ENCODE measurements at regions not wholly inside any gene's neighbourhood (a gene's known extent, or its start where the extent isn't known, plus 50 kb on each side); places are given as distances from the start of the nearest gene placed in this dataset.

DNA sequence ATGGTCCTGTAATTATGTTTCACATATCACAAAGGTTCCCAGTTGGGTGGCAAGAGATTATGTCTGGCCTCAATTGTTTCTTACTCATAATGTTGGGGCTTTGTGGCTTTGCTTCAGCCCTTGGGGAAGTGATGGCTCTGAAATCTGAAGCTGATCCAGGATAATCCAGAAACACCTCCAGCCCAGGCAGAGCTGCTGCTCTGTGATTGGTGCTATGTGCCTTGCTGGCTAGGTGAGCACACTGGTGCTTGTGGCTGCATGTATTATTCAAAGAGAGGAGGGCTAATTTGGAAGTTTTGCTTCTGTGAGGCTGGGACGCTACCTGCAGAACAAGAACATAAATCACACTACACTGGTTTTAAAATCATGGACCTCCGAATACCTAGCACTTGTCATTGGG is 346.6 kb upstream of the MGMT start:
- Histone ChIP-seq H3K4me3 (ENCODE audit: insufficient read depth, low read depth, low read length, poor library complexity, severe bottlenecking) (no peak overlapping the region), H3K36me3 (ENCODE audit: control insufficient read depth, insufficient read depth, low read length) (no peaks in the 10 kb centered on the region), H3K27me3 (replicated peaks; ENCODE audit: control insufficient read depth, insufficient read depth, low read length, poor library complexity, severe bottlenecking) (no peaks in the 10 kb centered on the region), H3K27ac (ENCODE audit: insufficient read depth, low read length, poor library complexity, severe bottlenecking) (no peak overlapping the region), H3K4me1 (ENCODE audit: control insufficient read depth, insufficient read depth, low read length, poor library complexity, severe bottlenecking) (no peaks in the 10 kb centered on the region), H3K9me3 (ENCODE audit: control insufficient read depth, low read length) (no peaks in the 10 kb centered on the region)
- no peak for DNase-seq

DNA sequence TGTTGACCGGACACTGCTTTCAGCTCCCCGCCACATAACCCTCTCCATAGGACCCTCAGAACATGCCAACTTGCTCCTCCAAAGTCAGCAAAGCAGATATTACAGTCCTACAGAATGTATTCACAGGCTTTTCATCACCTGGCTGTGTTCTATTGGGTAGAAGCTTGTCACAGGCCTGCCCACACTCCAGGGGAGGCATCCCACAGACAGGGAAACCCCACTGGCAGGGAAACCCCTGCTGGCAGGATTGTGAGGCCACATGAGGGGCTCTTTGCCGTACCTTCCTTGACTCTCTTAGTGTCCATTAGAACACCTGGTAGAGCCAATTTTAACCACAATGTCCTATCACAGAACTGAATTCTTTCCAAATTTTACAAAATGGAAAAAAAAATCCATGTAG is 344.2 kb upstream of the MGMT start:
- H3K4me3 ChIP-seq (ENCODE audit: insufficient read depth, low read depth, low read length, poor library complexity, severe bottlenecking) = no peak overlapping the region
- H3K36me3 ChIP-seq (ENCODE audit: control insufficient read depth, insufficient read depth, low read length) = no peaks in the 10 kb centered on the region
- H3K27ac ChIP-seq (ENCODE audit: insufficient read depth, low read length, poor library complexity, severe bottlenecking) = no peak overlapping the region
- no peaks in the 10 kb centered on the region for H3K27me3 ChIP-seq (replicated peaks; ENCODE audit: control insufficient read depth, insufficient read depth, low read length, poor library complexity, severe bottlenecking)
- H3K9me3 ChIP-seq (ENCODE audit: control insufficient read depth, low read length) = no peaks in the 10 kb centered on the region
- no peaks in the 10 kb centered on the region for H3K4me1 ChIP-seq (ENCODE audit: control insufficient read depth, insufficient read depth, low read length, poor library complexity, severe bottlenecking)
- DNase-seq = no peak

DNA sequence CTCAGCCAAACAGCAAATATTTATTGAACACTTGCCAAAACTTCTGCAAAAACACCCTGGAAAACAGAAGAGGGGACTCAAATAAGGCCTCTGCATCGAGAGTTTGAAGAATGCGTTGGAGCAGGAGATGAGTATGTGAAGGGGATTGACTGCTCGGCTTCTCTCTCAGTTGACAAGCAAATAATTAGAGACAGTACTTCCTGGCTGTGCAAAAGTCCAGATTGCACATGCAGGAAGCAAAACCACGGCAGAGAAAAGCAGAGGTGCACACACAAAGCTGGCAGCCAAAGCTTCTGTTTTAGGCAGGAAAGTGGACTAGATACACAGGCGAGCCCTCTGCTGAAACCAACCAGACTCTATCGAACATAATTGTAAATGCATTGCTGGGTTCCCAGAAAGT is 343.6 kb upstream of the MGMT start:
- no peak for DNase-seq
- H3K9me3 ChIP-seq (ENCODE audit: control insufficient read depth, low read length) = no peaks in the 10 kb centered on the region
- no peaks in the 10 kb centered on the region for H3K36me3 ChIP-seq (ENCODE audit: control insufficient read depth, insufficient read depth, low read length)
- H3K4me1 ChIP-seq (ENCODE audit: control insufficient read depth, insufficient read depth, low read length, poor library complexity, severe bottlenecking) = no peaks in the 10 kb centered on the region
- no peak overlapping the region for H3K27ac ChIP-seq (ENCODE audit: insufficient read depth, low read length, poor library complexity, severe bottlenecking)
- no peaks in the 10 kb centered on the region for H3K27me3 ChIP-seq (replicated peaks; ENCODE audit: control insufficient read depth, insufficient read depth, low read length, poor library complexity, severe bottlenecking)
- no peak overlapping the region for H3K4me3 ChIP-seq (ENCODE audit: insufficient read depth, low read depth, low read length, poor library complexity, severe bottlenecking)

GRCh38 chr10:129126982-129127381 is 340.1 kb upstream of the MGMT start:
- Histone ChIP-seq H3K4me1 (ENCODE audit: control insufficient read depth, insufficient read depth, low read length, poor library complexity, severe bottlenecking) (no peaks in the 10 kb centered on the region), H3K36me3 (ENCODE audit: control insufficient read depth, insufficient read depth, low read length) (no peaks in the 10 kb centered on the region), H3K4me3 (ENCODE audit: insufficient read depth, low read depth, low read length, poor library complexity, severe bottlenecking) (no peak overlapping the region), H3K27me3 (replicated peaks; ENCODE audit: control insufficient read depth, insufficient read depth, low read length, poor library complexity, severe bottlenecking) (no peaks in the 10 kb centered on the region), H3K9me3 (ENCODE audit: control insufficient read depth, low read length) (no peaks in the 10 kb centered on the region), H3K27ac (ENCODE audit: insufficient read depth, low read length, poor library complexity, severe bottlenecking) (no peak overlapping the region)
- no peak for DNase-seq

DNA sequence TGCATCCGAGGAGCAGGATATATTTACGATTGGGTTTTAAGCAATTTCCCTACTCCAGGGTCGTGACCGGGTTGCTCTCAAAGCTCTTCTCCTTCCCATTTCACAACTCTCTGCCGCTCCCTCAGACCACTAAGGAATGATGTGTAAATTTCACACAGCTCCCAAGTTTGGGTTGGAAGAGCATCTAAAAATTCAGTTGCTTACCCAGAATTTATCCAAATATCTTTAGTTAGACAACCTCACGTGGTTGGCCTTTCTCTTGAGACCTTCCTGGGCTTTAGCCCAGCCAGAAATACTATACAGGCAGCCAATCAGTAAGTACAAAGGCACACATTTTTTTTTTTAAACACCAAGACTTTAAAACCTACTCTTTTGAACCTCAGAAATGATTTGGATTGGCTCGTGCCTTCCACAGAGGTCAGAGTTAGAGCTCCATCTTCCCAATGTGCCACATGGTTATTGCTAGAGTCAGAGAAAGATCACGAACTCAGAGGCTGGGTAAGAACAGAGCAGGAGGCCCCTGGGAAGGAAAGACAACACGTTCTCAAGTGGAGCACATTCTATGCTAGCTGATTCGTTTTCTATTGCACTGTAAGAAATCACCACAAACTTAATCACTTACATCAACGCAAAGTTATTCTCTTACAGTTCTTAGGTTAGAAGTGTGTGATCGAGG is 335.4 kb upstream of the MGMT start:
- Histone ChIP-seq H3K4me3 (ENCODE audit: insufficient read depth, low read depth, low read length, poor library complexity, severe bottlenecking) (no peak overlapping the region), H3K4me1 (ENCODE audit: control insufficient read depth, insufficient read depth, low read length, poor library complexity, severe bottlenecking) (no peaks in the 10 kb centered on the region), H3K36me3 (ENCODE audit: control insufficient read depth, insufficient read depth, low read length) (no peaks in the 10 kb centered on the region), H3K27ac (ENCODE audit: insufficient read depth, low read length, poor library complexity, severe bottlenecking) (no peak overlapping the region), H3K9me3 (ENCODE audit: control insufficient read depth, low read length) (no peaks in the 10 kb centered on the region), H3K27me3 (replicated peaks; ENCODE audit: control insufficient read depth, insufficient read depth, low read length, poor library complexity, severe bottlenecking) (no peaks in the 10 kb centered on the region)
- DNase-seq = no peak

DNA sequence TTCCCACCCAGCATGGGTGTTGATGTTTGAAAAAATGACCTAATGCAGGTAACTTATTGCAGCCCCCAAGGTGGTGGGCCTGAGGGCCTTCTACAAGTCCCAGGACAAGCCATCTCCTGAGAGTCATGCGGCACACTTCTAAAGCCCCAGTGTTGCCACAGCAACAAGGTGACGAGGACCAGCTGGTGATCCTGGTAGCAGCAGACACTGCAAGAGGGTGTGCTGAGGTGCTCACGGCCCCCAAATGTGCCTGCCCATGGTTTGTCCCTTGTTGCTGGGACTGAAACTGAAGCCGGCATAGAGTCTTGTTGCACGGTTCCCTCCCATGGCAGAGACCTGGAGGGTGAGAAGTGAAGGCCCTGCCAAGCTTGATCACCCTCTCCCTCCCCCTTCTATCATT is 333.2 kb upstream of the MGMT start:
- no peaks in the 10 kb centered on the region for H3K27me3 ChIP-seq (replicated peaks; ENCODE audit: control insufficient read depth, insufficient read depth, low read length, poor library complexity, severe bottlenecking)
- no peak overlapping the region for H3K27ac ChIP-seq (ENCODE audit: insufficient read depth, low read length, poor library complexity, severe bottlenecking)
- no peak overlapping the region for H3K4me3 ChIP-seq (ENCODE audit: insufficient read depth, low read depth, low read length, poor library complexity, severe bottlenecking)
- H3K9me3 ChIP-seq (ENCODE audit: control insufficient read depth, low read length) = no peaks in the 10 kb centered on the region
- no peak for DNase-seq
- no peaks in the 10 kb centered on the region for H3K4me1 ChIP-seq (ENCODE audit: control insufficient read depth, insufficient read depth, low read length, poor library complexity, severe bottlenecking)
- H3K36me3 ChIP-seq (ENCODE audit: control insufficient read depth, insufficient read depth, low read length) = no peaks in the 10 kb centered on the region

- Histone ChIP-seq H3K27me3 (replicated peaks; ENCODE audit: control insufficient read depth, insufficient read depth, low read length, poor library complexity, severe bottlenecking) (no peaks in the 10 kb centered on the region), H3K4me3 (ENCODE audit: insufficient read depth, low read depth, low read length, poor library complexity, severe bottlenecking) (no peak overlapping the region), H3K4me1 (ENCODE audit: control insufficient read depth, insufficient read depth, low read length, poor library complexity, severe bottlenecking) (no peaks in the 10 kb centered on the region), H3K36me3 (ENCODE audit: control insufficient read depth, insufficient read depth, low read length) (no peaks in the 10 kb centered on the region), H3K27ac (ENCODE audit: insufficient read depth, low read length, poor library complexity, severe bottlenecking) (no peak overlapping the region), H3K9me3 (ENCODE audit: control insufficient read depth, low read length) (no peaks in the 10 kb centered on the region)
- no peak for DNase-seq
Observed at GRCh38 chr10:129134371-129134770, 332.7 kb upstream of the MGMT start.

DNA sequence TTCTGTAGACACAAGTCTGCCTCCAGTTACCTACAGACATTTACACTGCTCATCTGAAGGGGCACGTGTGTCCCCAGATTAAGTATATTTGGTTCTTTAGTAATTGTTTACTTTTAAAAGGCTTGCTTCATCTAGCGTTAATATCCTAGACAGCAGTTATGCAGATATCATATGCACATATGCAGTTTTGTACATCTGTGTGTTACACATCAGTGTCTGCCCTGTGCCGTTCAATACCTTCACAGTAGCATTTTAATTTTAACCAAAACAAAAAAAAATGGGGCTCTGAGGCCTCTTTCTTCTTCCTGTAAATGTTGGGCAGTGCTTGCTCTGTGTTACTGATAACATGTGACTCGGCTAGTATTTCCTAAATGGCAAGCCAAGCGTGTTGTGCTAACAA is 331.4 kb upstream of the MGMT start:
- no peak for DNase-seq
- H3K4me1 ChIP-seq (ENCODE audit: control insufficient read depth, insufficient read depth, low read length, poor library complexity, severe bottlenecking) = no peaks in the 10 kb centered on the region

DNA sequence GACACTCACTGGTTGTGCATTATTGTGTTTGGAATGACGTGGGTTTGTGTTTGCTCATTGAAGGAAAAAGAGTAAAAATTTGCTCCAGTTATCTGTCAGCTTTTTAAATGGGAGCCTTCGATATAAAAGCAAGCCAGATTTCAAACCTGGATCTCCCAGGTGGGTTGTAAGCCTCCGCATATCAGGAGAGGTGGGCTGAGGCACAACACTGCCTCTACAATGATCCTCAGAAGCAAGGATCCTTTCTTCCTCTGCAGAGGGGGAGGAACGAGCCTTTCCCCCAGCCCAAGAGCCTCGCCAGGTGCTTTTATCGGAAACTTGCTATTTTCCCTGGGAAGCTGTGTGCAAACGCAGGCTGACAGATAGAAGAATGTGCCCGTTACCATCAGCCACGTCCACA is 331.0 kb upstream of the MGMT start:
- Histone ChIP-seq H3K27ac (ENCODE audit: insufficient read depth, low read length, poor library complexity, severe bottlenecking) (no peak overlapping the region), H3K36me3 (ENCODE audit: control insufficient read depth, insufficient read depth, low read length) (no peaks in the 10 kb centered on the region), H3K27me3 (replicated peaks; ENCODE audit: control insufficient read depth, insufficient read depth, low read length, poor library complexity, severe bottlenecking) (no peaks in the 10 kb centered on the region), H3K4me1 (ENCODE audit: control insufficient read depth, insufficient read depth, low read length, poor library complexity, severe bottlenecking) (no peaks in the 10 kb centered on the region), H3K4me3 (ENCODE audit: insufficient read depth, low read depth, low read length, poor library complexity, severe bottlenecking) (no peak overlapping the region), H3K9me3 (ENCODE audit: control insufficient read depth, low read length) (no peaks in the 10 kb centered on the region)
- DNase-seq = no peak

More for the DNA sequence above, 331.4 kb upstream of the MGMT start:
- Histone ChIP-seq H3K4me3 (ENCODE audit: insufficient read depth, low read depth, low read length, poor library complexity, severe bottlenecking) (no peak overlapping the region), H3K27ac (ENCODE audit: insufficient read depth, low read length, poor library complexity, severe bottlenecking) (no peak overlapping the region), H3K36me3 (ENCODE audit: control insufficient read depth, insufficient read depth, low read length) (no peaks in the 10 kb centered on the region), H3K9me3 (ENCODE audit: control insufficient read depth, low read length) (no peaks in the 10 kb centered on the region), H3K27me3 (replicated peaks; ENCODE audit: control insufficient read depth, insufficient read depth, low read length, poor library complexity, severe bottlenecking) (no peaks in the 10 kb centered on the region)

DNA sequence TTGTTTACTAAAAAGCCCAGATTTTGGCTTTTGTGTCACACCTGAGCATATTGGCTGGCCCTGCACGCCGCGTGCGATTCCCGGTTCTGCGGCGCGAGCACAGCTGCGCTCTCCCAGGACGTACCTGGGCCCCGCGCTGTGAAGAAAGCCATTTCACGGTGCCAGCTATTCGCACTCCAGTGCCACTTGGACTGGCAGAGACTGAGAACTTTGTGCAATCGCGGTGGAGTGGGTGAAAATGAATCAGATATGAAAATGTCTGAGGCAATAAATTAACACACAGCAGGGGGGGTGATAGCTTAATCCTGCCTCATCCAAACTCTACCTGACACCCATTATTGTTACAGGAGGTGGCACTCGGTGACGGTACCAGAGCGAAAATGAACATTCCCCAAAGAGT is 330.1 kb upstream of the MGMT start:
- Histone ChIP-seq H3K9me3 (ENCODE audit: control insufficient read depth, low read length) (no peaks in the 10 kb centered on the region), H3K36me3 (ENCODE audit: control insufficient read depth, insufficient read depth, low read length) (no peaks in the 10 kb centered on the region), H3K27ac (ENCODE audit: insufficient read depth, low read length, poor library complexity, severe bottlenecking) (no peak overlapping the region), H3K27me3 (replicated peaks; ENCODE audit: control insufficient read depth, insufficient read depth, low read length, poor library complexity, severe bottlenecking) (no peaks in the 10 kb centered on the region), H3K4me3 (ENCODE audit: insufficient read depth, low read depth, low read length, poor library complexity, severe bottlenecking) (no peak overlapping the region), H3K4me1 (ENCODE audit: control insufficient read depth, insufficient read depth, low read length, poor library complexity, severe bottlenecking) (no peaks in the 10 kb centered on the region)
- DNase-seq = no peak
